ENCODE measurements at regions not wholly inside any gene's neighbourhood (a gene's known extent, or its start where the extent isn't known, plus 50 kb on each side); places are given as distances from the start of the nearest gene placed in this dataset.
"Not testable (repeated sequence)": the region's sequence is repeated elsewhere in the genome, so short reads cannot be mapped to it uniquely, and the experiment has no call there.

DNA sequence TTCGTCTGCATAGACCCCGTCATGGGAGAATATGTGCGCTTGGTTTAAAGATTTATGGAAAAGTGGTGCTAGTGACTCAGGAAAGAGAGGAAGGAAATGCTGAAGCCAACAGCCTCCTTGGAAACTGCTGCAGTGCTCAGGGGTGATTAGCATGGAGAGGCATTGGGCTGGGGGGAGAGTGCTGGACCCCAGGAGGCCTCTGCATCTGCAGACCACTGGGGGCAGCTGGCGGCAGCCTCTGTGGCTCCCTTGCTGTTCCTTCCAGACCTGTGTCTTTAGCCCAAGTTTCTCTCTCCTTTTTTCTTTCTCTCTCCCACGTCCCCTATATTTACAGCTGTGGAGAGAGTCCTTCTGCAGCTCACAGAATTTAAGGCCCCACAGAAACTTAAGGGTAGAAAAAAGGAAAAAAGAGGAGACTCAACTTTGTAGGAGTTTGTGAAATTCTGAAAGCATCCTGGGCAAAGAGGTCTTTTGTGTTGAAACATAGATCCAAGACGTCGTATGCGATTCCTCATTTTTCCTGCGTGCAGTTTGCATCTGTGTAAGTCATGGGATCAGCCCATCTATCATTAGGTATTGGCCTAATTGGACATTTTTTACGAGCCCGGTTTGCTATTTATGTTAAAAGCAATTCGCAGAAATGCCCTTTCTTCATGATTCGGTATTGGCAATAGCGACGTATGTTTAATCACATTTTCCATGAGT is 116.2 kb upstream of the ZNF536 start:
- Mint-ChIP-seq H3K36me3 (ENCODE audit: low read depth) (no peaks in the 10 kb centered on the region), H3K9me3 (no peaks in the 10 kb centered on the region), H3K27me3 (ENCODE audit: low read depth, poor library complexity) (peaks cover 26% of the 10 kb centered on the region), H3K4me1 (peaks cover 33% of the 10 kb centered on the region), H3K4me3 (no peak overlapping the region), H3K27ac (no peak overlapping the region)
- DNase-seq, result peak; percentile 37
- TF ChIP-seq, protein P1, sequence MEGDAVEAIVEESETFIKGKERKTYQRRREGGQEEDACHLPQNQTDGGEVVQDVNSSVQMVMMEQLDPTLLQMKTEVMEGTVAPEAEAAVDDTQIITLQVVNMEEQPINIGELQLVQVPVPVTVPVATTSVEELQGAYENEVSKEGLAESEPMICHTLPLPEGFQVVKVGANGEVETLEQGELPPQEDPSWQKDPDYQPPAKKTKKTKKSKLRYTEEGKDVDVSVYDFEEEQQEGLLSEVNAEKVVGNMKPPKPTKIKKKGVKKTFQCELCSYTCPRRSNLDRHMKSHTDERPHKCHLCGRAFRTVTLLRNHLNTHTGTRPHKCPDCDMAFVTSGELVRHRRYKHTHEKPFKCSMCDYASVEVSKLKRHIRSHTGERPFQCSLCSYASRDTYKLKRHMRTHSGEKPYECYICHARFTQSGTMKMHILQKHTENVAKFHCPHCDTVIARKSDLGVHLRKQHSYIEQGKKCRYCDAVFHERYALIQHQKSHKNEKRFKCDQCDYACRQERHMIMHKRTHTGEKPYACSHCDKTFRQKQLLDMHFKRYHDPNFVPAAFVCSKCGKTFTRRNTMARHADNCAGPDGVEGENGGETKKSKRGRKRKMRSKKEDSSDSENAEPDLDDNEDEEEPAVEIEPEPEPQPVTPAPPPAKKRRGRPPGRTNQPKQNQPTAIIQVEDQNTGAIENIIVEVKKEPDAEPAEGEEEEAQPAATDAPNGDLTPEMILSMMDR (IDR thresholded peaks at IDR 0.05), result no peak

DNA sequence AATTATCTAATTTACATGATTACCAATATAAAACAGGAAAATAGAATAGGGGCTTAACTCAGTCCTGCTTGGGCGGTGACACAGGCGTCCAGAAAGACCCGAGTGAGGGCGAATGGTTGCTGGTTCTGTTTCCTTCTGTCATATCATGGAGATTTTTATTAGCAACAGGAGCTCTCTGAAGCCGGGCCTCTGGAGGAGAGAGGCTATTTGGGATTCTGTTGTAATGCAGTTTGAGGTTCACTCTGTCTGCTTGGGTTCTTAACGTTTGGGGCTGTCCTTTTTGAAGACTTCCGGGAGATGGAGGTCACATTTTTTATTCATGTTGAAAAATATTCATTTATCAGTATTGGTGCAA is 115.7 kb upstream of the ZNF536 start:
- Mint-ChIP-seq H3K27ac (no peak overlapping the region), H3K9me3 (no peaks in the 10 kb centered on the region), H3K27me3 (ENCODE audit: low read depth, poor library complexity) (peaks cover 25% of the 10 kb centered on the region), H3K36me3 (ENCODE audit: low read depth) (no peaks in the 10 kb centered on the region), H3K4me1 (peaks cover 33% of the 10 kb centered on the region), H3K4me3 (no peak overlapping the region)
- TF ChIP-seq, protein P1 (IDR thresholded peaks at IDR 0.05), result no peak
- DNase-seq, result no peak

DNA sequence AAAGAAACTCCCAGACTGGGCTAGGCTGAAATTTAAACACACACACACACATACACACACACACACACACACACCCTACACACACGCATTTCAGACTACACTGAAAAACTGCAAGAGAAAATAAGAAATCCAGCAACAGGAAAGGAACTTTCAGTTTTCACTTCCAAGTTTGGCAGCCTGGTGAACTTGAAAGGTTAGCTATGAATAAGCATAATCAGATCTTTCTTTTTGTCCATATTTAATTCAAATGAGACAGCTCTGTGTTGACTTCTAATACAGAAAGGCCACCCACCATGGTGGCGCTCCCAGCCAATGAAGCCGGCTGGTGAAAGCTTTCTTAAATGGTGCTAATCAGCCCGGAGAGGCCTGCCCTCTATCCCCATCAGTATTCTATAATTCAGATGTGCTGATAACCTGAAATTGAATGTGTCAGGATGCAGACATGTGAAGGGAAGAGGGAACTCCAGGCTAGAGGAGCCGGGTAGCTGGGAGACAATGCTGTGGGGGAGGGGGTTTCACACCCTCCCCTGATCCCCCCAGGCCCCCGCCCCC is 108.3 kb upstream of the ZNF536 start:
- Mint-ChIP-seq H3K9me3 (peaks cover 3% of the 10 kb centered on the region), H3K27me3 (ENCODE audit: low read depth, poor library complexity) (peaks cover 27% of the 10 kb centered on the region), H3K4me3 (no peak overlapping the region), H3K36me3 (ENCODE audit: low read depth) (no peaks in the 10 kb centered on the region), H3K4me1 (peaks cover 43% of the 10 kb centered on the region), H3K27ac (no peak overlapping the region)
- no peak for DNase-seq
- TF ChIP-seq, protein P1 (IDR thresholded peaks at IDR 0.05), result no peak

DNA sequence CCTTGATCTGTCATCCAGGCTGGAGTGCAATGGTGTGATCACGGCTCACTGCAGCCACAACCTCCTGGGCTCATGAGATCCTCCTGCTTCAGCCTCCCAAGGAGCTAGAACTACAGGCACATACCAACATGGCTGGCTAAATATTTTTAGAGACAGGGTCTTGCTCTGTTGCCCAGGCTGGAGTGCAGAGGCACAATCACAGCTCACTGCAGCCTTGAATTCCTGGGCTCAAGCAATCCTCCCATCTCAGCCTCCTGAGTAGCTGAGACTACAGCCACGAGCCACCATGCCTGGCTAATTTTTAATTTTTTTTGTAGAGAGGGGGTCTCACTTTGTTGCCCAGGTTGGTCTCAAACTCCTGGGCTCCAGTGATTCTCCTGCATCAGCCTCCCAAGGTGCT is 106.3 kb upstream of the ZNF536 start:
- not testable (repeated sequence) for H3K9me3 Mint-ChIP-seq; H3K4me3 Mint-ChIP-seq; DNase-seq; H3K36me3 Mint-ChIP-seq (ENCODE audit: low read depth); H3K27ac Mint-ChIP-seq
- peaks cover 48% of the 10 kb centered on the region for H3K4me1 Mint-ChIP-seq
- peaks cover 24% of the 10 kb centered on the region for H3K27me3 Mint-ChIP-seq (ENCODE audit: low read depth, poor library complexity)

DNA sequence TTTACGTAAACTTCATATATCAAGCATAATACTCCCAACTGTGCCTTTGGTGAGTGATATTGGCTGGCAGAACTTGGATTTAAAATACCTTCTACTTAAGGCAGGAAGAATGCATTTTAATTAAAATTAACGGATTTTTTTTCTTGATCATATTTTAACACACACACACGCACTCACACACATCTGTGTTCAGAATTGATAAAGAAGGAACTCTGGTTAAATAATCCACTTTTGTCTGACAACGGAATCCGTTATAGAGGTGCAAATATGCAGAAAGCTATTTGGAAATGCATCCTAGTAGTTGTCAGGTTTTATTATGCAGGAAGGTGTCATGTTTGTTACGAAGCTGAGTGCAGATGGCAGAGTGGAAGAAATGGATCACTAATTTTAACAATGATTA is 105.5 kb upstream of the ZNF536 start:
- H3K27ac Mint-ChIP-seq, result no peak overlapping the region
- no peaks in the 10 kb centered on the region for H3K36me3 Mint-ChIP-seq (ENCODE audit: low read depth)
- TF ChIP-seq, protein P1 (IDR thresholded peaks at IDR 0.05), result no peak
- no peak overlapping the region for H3K4me3 Mint-ChIP-seq
- H3K9me3 Mint-ChIP-seq, result peaks cover 5% of the 10 kb centered on the region
- no peak for DNase-seq
- peaks cover 19% of the 10 kb centered on the region for H3K27me3 Mint-ChIP-seq (ENCODE audit: low read depth, poor library complexity)
- peaks cover 48% of the 10 kb centered on the region for H3K4me1 Mint-ChIP-seq

DNA sequence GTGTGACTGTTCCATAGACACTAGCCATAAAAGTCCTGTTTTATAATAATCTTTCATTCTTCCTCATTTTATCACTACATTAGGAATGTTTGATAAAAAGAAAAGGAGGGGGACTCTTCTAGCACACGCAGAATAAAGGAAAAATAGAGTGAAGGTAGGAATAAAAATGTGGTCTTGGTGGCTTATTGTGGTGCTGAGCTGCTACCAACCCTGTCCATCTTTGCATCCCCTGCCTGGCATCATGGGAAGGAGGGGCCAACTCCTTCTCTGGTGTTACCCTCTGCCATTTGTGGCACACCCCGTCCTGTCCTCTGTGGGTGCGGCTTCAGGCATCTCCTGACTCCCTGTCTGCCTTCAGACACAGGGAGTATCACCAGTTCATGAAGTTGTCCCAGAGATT is 104.9 kb upstream of the ZNF536 start:
- Mint-ChIP-seq H3K27me3 (ENCODE audit: low read depth, poor library complexity) (peaks cover 12% of the 10 kb centered on the region), H3K9me3 (peaks cover 6% of the 10 kb centered on the region), H3K27ac (peak overlapping the region; percentile 57), H3K4me3 (no peak overlapping the region), H3K36me3 (ENCODE audit: low read depth) (no peaks in the 10 kb centered on the region), H3K4me1 (peaks cover 48% of the 10 kb centered on the region)
- no peak for DNase-seq
- TF ChIP-seq, protein P1 (IDR thresholded peaks at IDR 0.05), result no peak
